ENCODE measurements at regions not wholly inside any gene's neighbourhood (a gene's known extent, or its start where the extent isn't known, plus 50 kb on each side); places are given as distances from the start of the nearest gene placed in this dataset.

DNA sequence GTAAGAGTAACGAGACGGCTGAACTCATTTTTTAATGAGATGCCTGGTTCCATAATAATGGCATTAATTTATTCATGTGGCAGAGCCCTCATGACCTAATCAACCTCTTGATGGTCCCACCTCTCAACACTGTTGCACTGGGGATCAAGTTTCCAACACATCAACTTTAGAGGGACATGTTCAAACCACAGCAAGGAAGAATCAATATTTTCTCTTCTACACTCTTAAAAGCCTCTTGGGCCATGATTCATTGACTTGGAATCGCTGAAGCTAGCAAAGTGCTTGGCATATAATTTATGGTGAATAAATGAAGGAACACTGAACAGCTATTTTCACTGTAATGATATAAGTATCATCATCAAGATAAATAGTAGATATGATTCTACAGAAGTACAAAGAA, 333.0 kb downstream of the TNS1 start:
- TF ChIP-seq REST (IDR thresholded peaks at IDR 0.05; ENCODE audit: insufficient read depth in 1 of 2, low read depth in 2 of 2, low read length in 1 of 2) = no peak
- TF ChIP-seq, protein P1, sequence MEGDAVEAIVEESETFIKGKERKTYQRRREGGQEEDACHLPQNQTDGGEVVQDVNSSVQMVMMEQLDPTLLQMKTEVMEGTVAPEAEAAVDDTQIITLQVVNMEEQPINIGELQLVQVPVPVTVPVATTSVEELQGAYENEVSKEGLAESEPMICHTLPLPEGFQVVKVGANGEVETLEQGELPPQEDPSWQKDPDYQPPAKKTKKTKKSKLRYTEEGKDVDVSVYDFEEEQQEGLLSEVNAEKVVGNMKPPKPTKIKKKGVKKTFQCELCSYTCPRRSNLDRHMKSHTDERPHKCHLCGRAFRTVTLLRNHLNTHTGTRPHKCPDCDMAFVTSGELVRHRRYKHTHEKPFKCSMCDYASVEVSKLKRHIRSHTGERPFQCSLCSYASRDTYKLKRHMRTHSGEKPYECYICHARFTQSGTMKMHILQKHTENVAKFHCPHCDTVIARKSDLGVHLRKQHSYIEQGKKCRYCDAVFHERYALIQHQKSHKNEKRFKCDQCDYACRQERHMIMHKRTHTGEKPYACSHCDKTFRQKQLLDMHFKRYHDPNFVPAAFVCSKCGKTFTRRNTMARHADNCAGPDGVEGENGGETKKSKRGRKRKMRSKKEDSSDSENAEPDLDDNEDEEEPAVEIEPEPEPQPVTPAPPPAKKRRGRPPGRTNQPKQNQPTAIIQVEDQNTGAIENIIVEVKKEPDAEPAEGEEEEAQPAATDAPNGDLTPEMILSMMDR (IDR thresholded peaks at IDR 0.05) = no peak

All from Panc1 (cell line).